GM12892 (cell line): ENCODE measurements at regions not wholly inside any gene's neighbourhood (a gene's known extent, or its start where the extent isn't known, plus 50 kb on each side); places are given as distances from the start of the nearest gene placed in this dataset.

Source experiments
- DNase-seq: peaks from one replicate; pipeline ENCODE4 v3.0.0; 2011; ENCODE audit not compliant: insufficient read length
- FAIRE-seq: peaks from 2 replicates; lab custom pipeline; 2011; peaks lifted over from hg19 to GRCh38; lab: Jason Lieb, UNC
- POLR2A ChIP-seq: IDR thresholded peaks from 2 replicates; pipeline ENCODE4 v1.6.1; 2011; ENCODE audit warnings: low read depth, low read length, control low read depth
- POLR2AphosphoS5 ChIP-seq: IDR thresholded peaks from 2 replicates; pipeline ENCODE4 v1.6.1; 2011; ENCODE audit warnings: low read depth, low read length, control low read depth
- TAF1 ChIP-seq: IDR thresholded peaks from 2 replicates; pipeline ENCODE4 v1.6.1; 2011; ENCODE audit warnings: low read depth, mild to moderate bottlenecking, control low read depth, low read length, borderline replicate concordance

GRCh38 chr2:151097128-151097527 is 164.5 kb downstream of the RBM43 start:
- TF ChIP-seq TAF1 (no peak), POLR2AphosphoS5 (no peak), POLR2A (no peak)
- DNase-seq, result no peak
- FAIRE-seq, result no peak

- DNase-seq, result no peak
- TF ChIP-seq TAF1 (no peak), POLR2A (no peak), POLR2AphosphoS5 (no peak)
- no peak for FAIRE-seq
Measured at GRCh38 chr2:151096235-151096634, 165.4 kb downstream of the RBM43 start.

DNA sequence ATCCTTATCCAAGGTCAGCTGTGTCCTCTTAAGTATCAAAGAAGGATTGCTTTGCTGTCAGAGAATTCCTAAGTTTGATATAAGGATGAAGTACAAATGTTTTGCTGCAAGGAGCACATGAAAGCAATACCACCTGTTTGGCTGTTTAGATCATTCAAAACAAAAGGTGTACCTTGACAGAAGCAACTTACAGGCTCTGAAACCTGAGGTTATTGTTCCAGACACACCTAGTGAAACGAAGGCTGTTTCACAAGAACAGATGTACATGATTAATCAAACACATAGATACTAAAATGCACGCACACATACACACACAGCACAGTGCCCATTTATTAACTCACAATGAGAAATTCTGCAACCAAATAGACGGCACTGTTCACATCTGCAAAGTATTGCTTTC is 166.2 kb downstream of the RBM43 start:
- no peak for FAIRE-seq
- no peak for DNase-seq
- TF ChIP-seq TAF1 (no peak), POLR2A (no peak), POLR2AphosphoS5 (no peak)

DNA sequence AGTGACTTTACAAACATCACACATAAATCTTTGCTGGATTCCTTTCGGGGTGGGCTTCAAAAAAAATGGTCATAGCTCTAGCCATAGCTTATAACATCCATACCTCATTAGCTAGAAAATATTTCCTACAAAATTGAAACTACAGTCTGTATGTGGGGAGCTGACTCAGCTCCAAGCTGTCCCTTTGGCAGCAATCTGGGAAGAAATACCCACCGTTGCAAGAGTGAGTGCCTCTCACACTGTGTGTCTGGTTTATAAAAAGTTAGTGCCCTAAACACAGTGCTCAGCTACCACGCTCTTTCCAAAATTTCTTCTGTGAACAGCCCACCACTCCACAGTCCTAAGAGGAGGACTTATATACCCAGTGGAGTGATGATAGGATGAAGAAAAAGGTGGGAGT is 170.1 kb downstream of the RBM43 start:
- FAIRE-seq (no peak), DNase-seq (no peak)
- TF ChIP-seq POLR2AphosphoS5 (no peak), TAF1 (no peak), POLR2A (no peak)

- no peak for FAIRE-seq
- DNase-seq, result no peak
- no peak for TF ChIP-seq TAF1
- no peak for TF ChIP-seq POLR2A
- TF ChIP-seq POLR2AphosphoS5, result no peak
Measured at GRCh38 chr2:151087377-151087776, 174.3 kb downstream of the RBM43 start.

DNA sequence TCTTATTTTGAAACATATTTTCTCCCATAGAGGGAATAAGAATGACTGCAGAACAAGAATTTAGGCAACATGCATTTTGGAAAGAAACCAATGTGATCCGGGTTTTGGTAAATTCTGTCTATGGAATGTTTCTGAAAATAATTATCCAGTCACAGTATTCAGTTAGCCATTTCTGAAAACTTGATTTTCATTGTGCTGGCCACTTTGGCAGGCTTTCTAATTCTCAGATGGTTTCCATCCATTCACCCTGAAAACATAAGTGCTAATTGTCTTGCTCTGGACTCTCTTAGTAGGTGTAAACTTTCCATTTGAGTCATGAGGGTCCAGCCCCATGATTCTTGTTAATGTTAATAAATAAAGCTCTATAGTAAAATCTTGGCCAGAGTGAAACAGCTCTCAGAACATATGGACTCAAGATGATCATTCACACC is 176.5 kb downstream of the RBM43 start:
- DNase-seq (no peak), FAIRE-seq (no peak)
- TF ChIP-seq TAF1 (no peak), POLR2AphosphoS5 (no peak), POLR2A (no peak)

- TF ChIP-seq POLR2AphosphoS5 (no peak), TAF1 (no peak), POLR2A (no peak)
- DNase-seq (no peak), FAIRE-seq (no peak)
Measured at GRCh38 chr2:151083856-151084795, 177.5 kb downstream of the RBM43 start.

- TF ChIP-seq POLR2A, result no peak
- no peak for TF ChIP-seq POLR2AphosphoS5
- no peak for TF ChIP-seq TAF1
- FAIRE-seq, result no peak
- DNase-seq, result no peak
Measured at GRCh38 chr2:151078889-151079288, 182.8 kb downstream of the RBM43 start.

DNA sequence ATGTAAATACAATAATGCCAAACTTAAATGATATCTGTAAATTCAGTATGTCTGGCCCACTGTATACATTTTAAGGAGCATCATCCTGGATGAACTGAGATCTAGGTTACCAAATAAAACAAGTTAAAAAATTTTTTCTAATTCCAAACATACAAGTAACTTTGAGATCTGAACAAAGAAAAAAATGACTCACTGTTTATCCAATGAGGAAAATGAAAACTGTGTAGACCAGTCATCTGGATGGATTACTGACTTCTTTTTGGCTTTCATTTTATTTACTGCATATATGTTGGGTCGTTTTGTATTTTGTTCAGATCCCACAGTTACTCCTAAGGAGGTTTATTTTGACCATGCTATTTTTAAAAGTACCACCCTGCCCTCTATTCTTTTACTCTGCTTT is 189.8 kb downstream of the RBM43 start:
- DNase-seq (no peak), FAIRE-seq (no peak)
- no peak for TF ChIP-seq POLR2A
- no peak for TF ChIP-seq TAF1
- TF ChIP-seq POLR2AphosphoS5, result no peak

GRCh38 chr2:151071382-151071781 is 190.3 kb downstream of the RBM43 start:
- no peak for DNase-seq
- FAIRE-seq, result no peak
- TF ChIP-seq TAF1 (no peak), POLR2AphosphoS5 (no peak), POLR2A (no peak)

DNA sequence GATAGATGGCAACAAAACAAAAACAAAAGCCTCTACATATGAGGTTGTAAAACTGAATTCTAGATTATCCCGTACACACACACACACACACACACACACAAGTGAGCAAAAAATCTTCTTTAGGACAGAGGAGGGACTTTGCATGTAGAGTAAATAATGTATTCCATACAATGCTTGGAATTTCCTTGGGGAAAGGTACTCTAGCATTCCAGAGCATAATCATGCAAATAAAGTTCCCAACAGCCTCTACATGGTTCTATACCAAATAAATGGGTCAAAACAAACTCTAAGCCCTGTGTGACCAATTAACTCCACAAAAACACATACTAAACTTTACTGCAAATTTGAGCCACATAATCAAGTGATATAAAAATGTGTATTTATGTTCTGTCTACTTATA is 191.4 kb downstream of the RBM43 start:
- FAIRE-seq (no peak), DNase-seq (no peak)
- TF ChIP-seq POLR2A (no peak), TAF1 (no peak), POLR2AphosphoS5 (no peak)
